ENCODE measurements at regions not wholly inside any gene's neighbourhood (a gene's known extent, or its start where the extent isn't known, plus 50 kb on each side); places are given as distances from the start of the nearest gene placed in this dataset.

DNA sequence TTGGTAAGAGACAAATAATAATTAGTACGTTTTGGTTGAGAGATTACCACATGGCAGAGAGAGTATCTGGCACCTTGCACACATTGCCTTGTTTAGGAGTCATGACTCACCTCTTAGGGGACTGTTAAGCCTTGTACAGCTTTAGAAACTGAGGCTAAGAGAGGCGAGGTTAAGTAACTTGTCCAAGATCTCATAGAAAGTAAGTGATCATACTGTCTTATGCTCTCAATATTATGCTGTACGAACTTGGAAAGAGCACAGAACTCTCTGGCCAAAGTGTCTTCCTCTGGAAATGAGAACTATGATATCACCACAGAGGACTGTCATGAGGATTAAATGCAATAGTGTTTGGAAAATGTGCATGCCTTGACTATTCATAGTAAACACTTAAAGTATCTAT lies 249.0 kb downstream of the UTRN start:
- no peaks in the 10 kb centered on the region for H3K27me3 ChIP-seq (replicated peaks)
- DNase-seq = no peak
- in situ Hi-C loops (cut with HindIII; ENCODE audit: low pct_ligation_motif_present, low sequenced_read_pairs) = no loop called here
- TF ChIP-seq, protein P1, sequence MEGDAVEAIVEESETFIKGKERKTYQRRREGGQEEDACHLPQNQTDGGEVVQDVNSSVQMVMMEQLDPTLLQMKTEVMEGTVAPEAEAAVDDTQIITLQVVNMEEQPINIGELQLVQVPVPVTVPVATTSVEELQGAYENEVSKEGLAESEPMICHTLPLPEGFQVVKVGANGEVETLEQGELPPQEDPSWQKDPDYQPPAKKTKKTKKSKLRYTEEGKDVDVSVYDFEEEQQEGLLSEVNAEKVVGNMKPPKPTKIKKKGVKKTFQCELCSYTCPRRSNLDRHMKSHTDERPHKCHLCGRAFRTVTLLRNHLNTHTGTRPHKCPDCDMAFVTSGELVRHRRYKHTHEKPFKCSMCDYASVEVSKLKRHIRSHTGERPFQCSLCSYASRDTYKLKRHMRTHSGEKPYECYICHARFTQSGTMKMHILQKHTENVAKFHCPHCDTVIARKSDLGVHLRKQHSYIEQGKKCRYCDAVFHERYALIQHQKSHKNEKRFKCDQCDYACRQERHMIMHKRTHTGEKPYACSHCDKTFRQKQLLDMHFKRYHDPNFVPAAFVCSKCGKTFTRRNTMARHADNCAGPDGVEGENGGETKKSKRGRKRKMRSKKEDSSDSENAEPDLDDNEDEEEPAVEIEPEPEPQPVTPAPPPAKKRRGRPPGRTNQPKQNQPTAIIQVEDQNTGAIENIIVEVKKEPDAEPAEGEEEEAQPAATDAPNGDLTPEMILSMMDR (IDR thresholded peaks at IDR 0.05; ENCODE audit: low read depth, low read length, missing control alignments) = no peak
- no peak overlapping the region for H3K4me3 ChIP-seq (ENCODE audit: low read depth, low read length)
- H3K36me3 ChIP-seq (replicated peaks) = peaks cover 13% of the 10 kb centered on the region
- no peak overlapping the region for H3K27ac ChIP-seq

DNA sequence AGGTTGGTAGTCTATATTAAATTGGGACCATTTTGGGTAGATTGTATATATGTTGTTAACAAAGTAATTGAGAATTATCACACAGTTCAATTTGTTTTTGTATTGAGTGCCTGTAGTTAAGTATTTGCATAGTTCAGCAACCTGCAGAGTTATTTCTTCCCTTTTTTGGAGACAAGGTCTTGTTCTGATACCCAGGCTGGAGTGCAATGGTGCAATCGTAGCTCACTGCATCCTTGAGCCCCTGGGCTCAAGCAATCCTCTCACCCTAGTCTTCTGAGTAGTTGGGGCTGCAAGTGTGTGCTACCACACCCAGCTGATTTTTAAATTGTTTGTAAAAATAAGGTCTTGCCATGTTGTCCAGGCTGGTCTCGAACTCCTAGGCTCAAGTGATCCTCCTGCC lies 250.5 kb downstream of the UTRN start:
- H3K27ac ChIP-seq = no peak overlapping the region
- no peaks in the 10 kb centered on the region for H3K27me3 ChIP-seq (replicated peaks)
- H3K4me3 ChIP-seq (ENCODE audit: low read depth, low read length) = no peak overlapping the region
- in situ Hi-C loops (cut with HindIII; ENCODE audit: low pct_ligation_motif_present, low sequenced_read_pairs) = no loop called here
- DNase-seq = no peak
- TF ChIP-seq, protein P1 (IDR thresholded peaks at IDR 0.05; ENCODE audit: low read depth, low read length, missing control alignments) = no peak
- H3K36me3 ChIP-seq (replicated peaks) = peaks cover 13% of the 10 kb centered on the region

DNA sequence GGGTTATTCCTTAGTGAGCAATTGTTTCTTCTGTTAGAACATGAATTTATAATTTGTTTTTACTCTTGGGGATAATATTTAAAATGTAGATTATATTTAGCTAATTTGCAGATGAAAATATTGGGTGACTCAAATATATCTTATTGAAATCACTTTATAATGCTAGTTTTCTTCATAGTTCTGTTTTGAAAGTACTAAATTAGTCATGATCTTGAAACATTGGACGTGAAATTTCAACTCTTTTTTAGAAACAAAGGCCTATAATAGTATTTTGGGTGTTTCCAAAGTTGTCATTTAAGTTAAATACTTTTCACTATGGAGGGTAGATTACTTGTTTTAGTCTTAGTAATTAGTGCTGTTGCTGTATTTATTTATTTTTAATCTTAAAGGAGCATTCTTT lies 250.9 kb downstream of the UTRN start:
- in situ Hi-C loops (cut with HindIII; ENCODE audit: low pct_ligation_motif_present, low sequenced_read_pairs) = no loop called here
- TF ChIP-seq, protein P1 (IDR thresholded peaks at IDR 0.05; ENCODE audit: low read depth, low read length, missing control alignments) = no peak
- no peak overlapping the region for H3K4me3 ChIP-seq (ENCODE audit: low read depth, low read length)

DNA sequence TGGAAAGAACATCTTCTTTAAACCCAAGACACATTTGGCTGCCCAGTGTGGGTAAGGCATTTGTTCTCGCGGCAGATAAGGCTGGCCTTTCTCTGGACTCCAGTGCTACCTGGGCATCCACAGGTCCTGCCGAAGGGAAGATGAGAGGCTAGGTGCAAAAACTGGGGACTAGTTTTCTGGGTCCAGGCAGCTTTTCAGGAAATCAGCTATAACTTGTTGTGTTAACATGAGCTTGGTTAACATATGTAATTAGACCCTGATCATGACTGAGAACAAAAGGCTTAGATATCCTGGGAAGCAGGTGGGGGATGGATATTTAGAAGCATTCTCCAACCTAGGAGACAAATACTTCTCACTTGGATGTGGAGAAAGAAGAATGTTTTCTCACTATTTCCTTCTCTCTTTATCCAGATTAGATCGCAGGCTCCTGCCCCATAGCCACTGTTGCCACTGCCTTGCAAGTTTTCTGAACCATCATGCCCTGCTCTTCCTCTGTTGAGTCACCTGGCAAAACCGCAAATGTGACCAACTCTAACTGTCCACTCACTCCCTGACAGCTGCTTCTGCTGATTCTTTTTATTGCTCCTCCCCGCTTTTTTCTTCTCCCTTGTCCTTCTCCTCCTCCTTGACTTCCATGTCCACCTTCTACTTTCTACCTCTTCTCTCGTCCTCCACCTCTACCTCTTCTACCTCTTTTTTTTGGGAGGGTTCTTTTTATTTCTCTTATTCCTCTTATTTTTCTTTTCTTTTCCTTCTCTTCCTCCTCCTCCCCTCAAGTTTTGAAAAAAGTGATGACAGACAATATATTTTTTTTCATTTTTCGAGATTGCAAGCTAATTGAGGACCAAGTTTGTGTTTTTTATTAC lies 258.1 kb downstream of the UTRN start:
- TF ChIP-seq, protein P1 (IDR thresholded peaks at IDR 0.05; ENCODE audit: low read depth, low read length, missing control alignments) = no peak
- Histone ChIP-seq H3K36me3 (replicated peaks) (peaks cover 7% of the 10 kb centered on the region), H3K27ac (no peak overlapping the region), H3K4me3 (ENCODE audit: low read depth, low read length) (no peak overlapping the region), H3K27me3 (replicated peaks) (no peaks in the 10 kb centered on the region)
- DNase-seq = peak; percentile 38
- in situ Hi-C loops (cut with HindIII; ENCODE audit: low pct_ligation_motif_present, low sequenced_read_pairs) = no loop called here

More for the DNA sequence above, 250.9 kb downstream of the UTRN start:
- Histone ChIP-seq H3K36me3 (replicated peaks) (peaks cover 11% of the 10 kb centered on the region), H3K27ac (no peak overlapping the region), H3K27me3 (replicated peaks) (no peaks in the 10 kb centered on the region)
- no peak for DNase-seq

DNA sequence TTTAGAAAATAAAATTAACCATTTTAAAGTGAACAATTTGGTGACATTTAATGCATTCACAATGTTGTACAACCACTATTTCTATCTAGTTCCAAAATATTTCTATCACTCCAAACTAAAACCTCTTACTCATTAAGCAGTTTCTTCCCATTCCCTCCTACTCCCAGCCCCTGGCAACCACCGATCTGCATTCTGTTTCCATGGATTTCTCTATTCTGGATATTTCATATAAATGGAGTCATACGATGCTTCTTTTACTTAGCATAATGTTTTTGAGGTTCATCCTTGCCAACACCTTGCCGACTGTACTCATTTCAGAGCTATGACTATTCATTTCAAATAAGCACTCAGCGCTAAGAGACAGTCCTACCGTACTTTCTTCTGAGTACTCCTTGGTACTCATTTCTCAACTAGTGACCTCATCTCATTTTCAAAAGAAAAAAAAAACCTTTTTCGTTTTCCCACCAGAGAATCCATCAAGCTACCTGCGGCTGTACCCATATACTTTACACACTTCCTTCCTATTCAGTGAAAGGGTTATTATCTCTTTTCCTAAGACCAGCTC lies 259.2 kb downstream of the UTRN start:
- TF ChIP-seq, protein P1 (IDR thresholded peaks at IDR 0.05; ENCODE audit: low read depth, low read length, missing control alignments) = no peak
- H3K27me3 ChIP-seq (replicated peaks) = no peaks in the 10 kb centered on the region
- in situ Hi-C loops (cut with HindIII; ENCODE audit: low pct_ligation_motif_present, low sequenced_read_pairs) = no loop called here
- no peak for DNase-seq
- no peak overlapping the region for H3K4me3 ChIP-seq (ENCODE audit: low read depth, low read length)
- H3K27ac ChIP-seq = no peak overlapping the region
- H3K36me3 ChIP-seq (replicated peaks) = peaks cover 4% of the 10 kb centered on the region

Measured in brain microvascular endothelial cell (primary cell).